SH-SY5Y (cell line): ENCODE measurements at regions not wholly inside any gene's neighbourhood (a gene's known extent, or its start where the extent isn't known, plus 50 kb on each side); places are given as distances from the start of the nearest gene placed in this dataset.

Experiments used
- GATA2 ChIP-seq: IDR thresholded peaks from 2 replicates; pipeline ENCODE4 v1.6.1; 2011; ENCODE audit warnings: mild to moderate bottlenecking, low read depth, low read length
- GATA3 ChIP-seq: IDR thresholded peaks from 2 replicates; pipeline ENCODE4 v1.6.1; 2011; ENCODE audit warnings: low read depth, mild to moderate bottlenecking, low read length, moderate library complexity

DNA sequence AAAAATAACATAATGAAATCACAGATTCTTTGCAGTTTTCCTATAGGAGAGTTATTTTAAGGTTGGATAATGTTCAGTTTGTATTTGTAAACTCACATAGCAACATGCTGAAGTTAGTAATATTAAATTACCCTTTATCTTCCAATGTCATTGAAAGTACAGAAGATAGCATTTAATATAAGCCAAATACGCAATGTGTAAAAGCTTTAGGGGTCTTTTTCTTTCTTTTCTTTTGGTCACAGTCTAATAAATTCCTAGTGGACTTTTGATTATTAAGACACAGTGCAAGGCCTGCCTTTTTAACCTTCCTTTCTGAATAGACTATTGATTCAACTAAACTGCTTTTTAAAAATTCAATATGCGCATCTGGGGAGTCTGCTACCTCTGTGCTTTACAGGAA lies 79.3 kb downstream of the OTOL1 start:
- TF ChIP-seq GATA2 (no peak), GATA3 (no peak)
